Endothelial cell (in vitro differentiated cells): ENCODE measurements at regions not wholly inside any gene's neighbourhood (a gene's known extent, or its start where the extent isn't known, plus 50 kb on each side); places are given as distances from the start of the nearest gene placed in this dataset.

Experiments
- DNase-seq: peaks from one replicate; pipeline ENCODE4 v3.0.0; 2021; ENCODE audit warnings: low spot score
- H3K27ac Mint-ChIP-seq: one replicate; pipeline ENCODE4 v1.8.0; 2021; ENCODE audit warnings: mixed read lengths, inconsistent platforms; ENCODE audit not compliant: unreplicated experiment
- H3K27me3 Mint-ChIP-seq: one replicate; pipeline ENCODE4 v1.8.0; 2021; ENCODE audit warnings: mild to moderate bottlenecking, moderate library complexity, mixed read lengths, inconsistent platforms; ENCODE audit not compliant: unreplicated experiment
- H3K36me3 Mint-ChIP-seq: one replicate; pipeline ENCODE4 v1.8.0; 2021; ENCODE audit warnings: mild to moderate bottlenecking, low read depth, mixed read lengths, inconsistent platforms; ENCODE audit not compliant: unreplicated experiment
- H3K4me1 Mint-ChIP-seq: one replicate; pipeline ENCODE4 v1.8.0; 2021; ENCODE audit warnings: mild to moderate bottlenecking, mixed read lengths, inconsistent platforms; ENCODE audit not compliant: unreplicated experiment
- H3K4me3 Mint-ChIP-seq: one replicate; pipeline ENCODE4 v1.8.0; 2021; ENCODE audit warnings: mild to moderate bottlenecking, mixed read lengths, inconsistent platforms; ENCODE audit not compliant: unreplicated experiment
- H3K9me3 Mint-ChIP-seq: one replicate; pipeline ENCODE4 v1.8.0; 2021; ENCODE audit warnings: mixed read lengths, inconsistent platforms; ENCODE audit not compliant: unreplicated experiment
- TF ChIP-seq, protein P1 (sequence below): fragments of 200-600 bp; sonication (generic); IDR thresholded peaks from one replicate; pipeline ENCODE4 v1.5.0; 2021; ENCODE audit warnings: antibody characterized with exemption; ENCODE audit not compliant: unreplicated experiment

- H3K36me3 Mint-ChIP-seq = peaks cover 3% of the 10 kb centered on the region
- no peak overlapping the region for H3K4me3 Mint-ChIP-seq
- H3K27ac Mint-ChIP-seq = no peak overlapping the region
- H3K27me3 Mint-ChIP-seq = peaks cover 1% of the 10 kb centered on the region
- DNase-seq = no peak
- peaks cover 9% of the 10 kb centered on the region for H3K4me1 Mint-ChIP-seq
- H3K9me3 Mint-ChIP-seq = no peaks in the 10 kb centered on the region
- TF ChIP-seq, protein P1, sequence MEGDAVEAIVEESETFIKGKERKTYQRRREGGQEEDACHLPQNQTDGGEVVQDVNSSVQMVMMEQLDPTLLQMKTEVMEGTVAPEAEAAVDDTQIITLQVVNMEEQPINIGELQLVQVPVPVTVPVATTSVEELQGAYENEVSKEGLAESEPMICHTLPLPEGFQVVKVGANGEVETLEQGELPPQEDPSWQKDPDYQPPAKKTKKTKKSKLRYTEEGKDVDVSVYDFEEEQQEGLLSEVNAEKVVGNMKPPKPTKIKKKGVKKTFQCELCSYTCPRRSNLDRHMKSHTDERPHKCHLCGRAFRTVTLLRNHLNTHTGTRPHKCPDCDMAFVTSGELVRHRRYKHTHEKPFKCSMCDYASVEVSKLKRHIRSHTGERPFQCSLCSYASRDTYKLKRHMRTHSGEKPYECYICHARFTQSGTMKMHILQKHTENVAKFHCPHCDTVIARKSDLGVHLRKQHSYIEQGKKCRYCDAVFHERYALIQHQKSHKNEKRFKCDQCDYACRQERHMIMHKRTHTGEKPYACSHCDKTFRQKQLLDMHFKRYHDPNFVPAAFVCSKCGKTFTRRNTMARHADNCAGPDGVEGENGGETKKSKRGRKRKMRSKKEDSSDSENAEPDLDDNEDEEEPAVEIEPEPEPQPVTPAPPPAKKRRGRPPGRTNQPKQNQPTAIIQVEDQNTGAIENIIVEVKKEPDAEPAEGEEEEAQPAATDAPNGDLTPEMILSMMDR = no peak
These were observed 76.0 kb upstream of the KIT start for GRCh38 chr4:54581807-54582206.

DNA sequence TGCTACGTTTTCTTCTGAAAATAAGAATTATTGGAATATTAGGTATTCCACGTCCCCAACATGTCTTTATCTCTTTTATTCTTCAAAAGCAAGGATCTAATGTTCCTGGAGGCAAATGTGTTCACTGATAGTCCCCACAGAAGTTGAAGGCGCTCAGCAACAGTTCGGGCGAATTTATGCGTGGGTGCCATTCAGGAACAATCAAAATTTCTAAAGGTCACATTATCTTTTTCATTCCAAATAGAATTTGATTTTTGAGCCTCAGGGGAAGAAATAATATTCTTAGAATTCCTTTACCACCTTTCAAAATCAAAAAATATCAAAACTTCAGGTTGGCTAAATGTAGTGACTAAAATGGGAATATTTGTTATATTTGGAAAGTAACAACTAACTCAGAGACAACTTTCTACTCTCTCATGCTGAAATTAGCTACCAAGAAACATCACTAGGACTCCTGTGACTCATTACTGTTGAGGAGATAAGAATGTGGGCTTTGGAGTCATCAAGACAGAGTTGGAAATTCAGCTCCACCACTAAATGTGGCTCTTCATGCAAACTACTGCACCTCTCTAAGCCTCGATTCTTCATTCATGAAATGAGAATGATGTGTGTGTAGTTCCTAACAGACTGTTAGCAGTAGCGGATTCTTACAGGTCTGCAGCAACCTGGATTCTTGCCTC is 72.3 kb upstream of the KIT start:
- H3K4me1 Mint-ChIP-seq = peaks cover 9% of the 10 kb centered on the region
- TF ChIP-seq, protein P1 = no peak
- H3K27ac Mint-ChIP-seq = no peak overlapping the region
- no peak overlapping the region for H3K4me3 Mint-ChIP-seq
- no peaks in the 10 kb centered on the region for H3K9me3 Mint-ChIP-seq
- no peaks in the 10 kb centered on the region for H3K36me3 Mint-ChIP-seq
- H3K27me3 Mint-ChIP-seq = no peaks in the 10 kb centered on the region
- DNase-seq = no peak

DNA sequence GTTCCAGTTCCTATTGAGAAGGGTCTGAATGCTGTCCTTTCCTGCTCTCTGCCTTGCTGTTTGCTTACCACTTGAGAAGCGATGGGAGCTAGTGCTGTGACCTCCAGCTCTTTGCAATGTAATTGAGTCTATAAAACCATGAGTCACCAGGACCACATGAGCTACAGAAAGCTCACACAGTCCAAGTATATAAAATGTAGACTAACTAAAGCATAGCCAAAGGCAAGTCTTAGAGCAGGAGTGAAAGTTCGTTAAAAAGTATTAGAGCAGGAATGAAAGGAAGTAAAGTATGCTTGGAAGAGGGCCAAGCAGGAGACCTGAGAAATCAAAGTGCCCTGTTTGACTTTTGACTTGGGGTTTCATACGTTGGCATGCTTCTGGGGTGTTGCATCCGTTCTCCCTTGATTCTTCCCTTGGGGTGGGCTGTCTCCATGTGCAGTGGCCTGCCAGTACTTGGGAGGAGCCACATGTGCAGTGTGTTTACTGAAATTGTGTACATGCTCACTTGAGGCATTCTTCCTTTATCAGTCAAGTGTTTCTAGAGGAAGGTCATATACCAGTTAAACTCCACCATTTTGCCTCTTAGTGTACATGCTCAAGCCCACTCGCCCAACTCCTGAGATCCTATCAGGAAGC is 71.3 kb upstream of the KIT start:
- Mint-ChIP-seq H3K4me1 (peaks cover 9% of the 10 kb centered on the region), H3K27me3 (no peaks in the 10 kb centered on the region), H3K4me3 (no peak overlapping the region), H3K9me3 (no peaks in the 10 kb centered on the region), H3K36me3 (no peaks in the 10 kb centered on the region), H3K27ac (no peak overlapping the region)
- TF ChIP-seq, protein P1 = no peak
- DNase-seq = no peak

- Mint-ChIP-seq H3K27ac (no peak overlapping the region), H3K4me3 (no peak overlapping the region), H3K4me1 (peaks cover 9% of the 10 kb centered on the region), H3K9me3 (no peaks in the 10 kb centered on the region), H3K36me3 (no peaks in the 10 kb centered on the region), H3K27me3 (no peaks in the 10 kb centered on the region)
- DNase-seq = no peak
- TF ChIP-seq, protein P1 = no peak
These were observed 70.5 kb upstream of the KIT start for GRCh38 chr4:54587107-54587891.
